Neural cell (in vitro differentiated cells): ENCODE measurements at regions not wholly inside any gene's neighbourhood (a gene's known extent, or its start where the extent isn't known, plus 50 kb on each side); places are given as distances from the start of the nearest gene placed in this dataset.

Source experiments
- CTCF ChIP-seq: fragments of 450-650 bp; IDR thresholded peaks from 2 replicates; pipeline ENCODE4 v1.5.1; 2014; ENCODE audit warnings: antibody characterized with exemption, mild to moderate bottlenecking, moderate library complexity; ENCODE audit not compliant: poor library complexity, severe bottlenecking
- EP300 ChIP-seq: fragments of 450-650 bp; conservative IDR thresholded peaks from 2 replicates; pipeline ENCODE4 v1.6.1; 2014; ENCODE audit warnings: antibody characterized with exemption, mild to moderate bottlenecking, moderate library complexity; ENCODE audit not compliant: poor library complexity, severe bottlenecking
- POLR2AphosphoS5 ChIP-seq: IDR thresholded peaks from 2 replicates; pipeline ENCODE4 v1.6.1; 2012
- TF ChIP-seq, protein P1 (sequence below): IDR thresholded peaks from 2 replicates; pipeline ENCODE4 v1.6.1; 2012; ENCODE audit warnings: borderline replicate concordance

GRCh38 chr5:37918424-37918823 lies 78.6 kb upstream of the GDNF start:
- TF ChIP-seq CTCF (no peak), POLR2AphosphoS5 (no peak), EP300 (no peak)
- TF ChIP-seq, protein P1, sequence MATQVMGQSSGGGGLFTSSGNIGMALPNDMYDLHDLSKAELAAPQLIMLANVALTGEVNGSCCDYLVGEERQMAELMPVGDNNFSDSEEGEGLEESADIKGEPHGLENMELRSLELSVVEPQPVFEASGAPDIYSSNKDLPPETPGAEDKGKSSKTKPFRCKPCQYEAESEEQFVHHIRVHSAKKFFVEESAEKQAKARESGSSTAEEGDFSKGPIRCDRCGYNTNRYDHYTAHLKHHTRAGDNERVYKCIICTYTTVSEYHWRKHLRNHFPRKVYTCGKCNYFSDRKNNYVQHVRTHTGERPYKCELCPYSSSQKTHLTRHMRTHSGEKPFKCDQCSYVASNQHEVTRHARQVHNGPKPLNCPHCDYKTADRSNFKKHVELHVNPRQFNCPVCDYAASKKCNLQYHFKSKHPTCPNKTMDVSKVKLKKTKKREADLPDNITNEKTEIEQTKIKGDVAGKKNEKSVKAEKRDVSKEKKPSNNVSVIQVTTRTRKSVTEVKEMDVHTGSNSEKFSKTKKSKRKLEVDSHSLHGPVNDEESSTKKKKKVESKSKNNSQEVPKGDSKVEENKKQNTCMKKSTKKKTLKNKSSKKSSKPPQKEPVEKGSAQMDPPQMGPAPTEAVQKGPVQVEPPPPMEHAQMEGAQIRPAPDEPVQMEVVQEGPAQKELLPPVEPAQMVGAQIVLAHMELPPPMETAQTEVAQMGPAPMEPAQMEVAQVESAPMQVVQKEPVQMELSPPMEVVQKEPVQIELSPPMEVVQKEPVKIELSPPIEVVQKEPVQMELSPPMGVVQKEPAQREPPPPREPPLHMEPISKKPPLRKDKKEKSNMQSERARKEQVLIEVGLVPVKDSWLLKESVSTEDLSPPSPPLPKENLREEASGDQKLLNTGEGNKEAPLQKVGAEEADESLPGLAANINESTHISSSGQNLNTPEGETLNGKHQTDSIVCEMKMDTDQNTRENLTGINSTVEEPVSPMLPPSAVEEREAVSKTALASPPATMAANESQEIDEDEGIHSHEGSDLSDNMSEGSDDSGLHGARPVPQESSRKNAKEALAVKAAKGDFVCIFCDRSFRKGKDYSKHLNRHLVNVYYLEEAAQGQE, result no peak
